ENCODE measurements at regions not wholly inside any gene's neighbourhood (a gene's known extent, or its start where the extent isn't known, plus 50 kb on each side); places are given as distances from the start of the nearest gene placed in this dataset.
"Not testable (repeated sequence)": the region's sequence is repeated elsewhere in the genome, so short reads cannot be mapped to it uniquely, and the experiment has no call there.

GRCh38 chr19:14305706-14306105, 75.5 kb upstream of the ADGRE5 start:
- H3K9me3 ChIP-seq = no peaks in the 10 kb centered on the region
- no peak for TF ChIP-seq CTCF (IDR thresholded peaks at IDR 0.05; ENCODE audit: insufficient read depth in 1 of 2, low read depth in 1 of 2, low read length in 1 of 2, severe bottlenecking in 1 of 2, unreplicated experiment in 1 of 2)
- CTCF ChIA-PET = interaction anchor here (0.6 kb wide), 3 partner anchors 42 to 488 kb away, joined by 3 to 5 read pairs (median 4); no protein-coding TSS in a partner anchor
- no peak overlapping the region for H3K4me3 ChIP-seq (ENCODE audit: low read depth, low read length)
- POLR2A ChIA-PET = no interaction called here
- H3K27me3 ChIP-seq (replicated peaks; ENCODE audit: control insufficient read depth, insufficient read depth, low read length) = no peaks in the 10 kb centered on the region
- no peaks in the 10 kb centered on the region for H3K9me3 Mint-ChIP-seq (ENCODE audit: unreplicated experiment)
- no peaks in the 10 kb centered on the region for H3K4me1 Mint-ChIP-seq (ENCODE audit: low read depth, unreplicated experiment)
- no peak overlapping the region for H3K4me3 Mint-ChIP-seq (ENCODE audit: unreplicated experiment)
- no peaks in the 10 kb centered on the region for H3K4me1 ChIP-seq
- no peaks in the 10 kb centered on the region for H3K36me3 ChIP-seq (ENCODE audit: control insufficient read depth, insufficient read depth, low read length)
- no peak overlapping the region for H3K27ac Mint-ChIP-seq (ENCODE audit: unreplicated experiment)
- no peaks in the 10 kb centered on the region for H3K36me3 Mint-ChIP-seq (ENCODE audit: insufficient read depth, unreplicated experiment)
- no TSS peak for BruUV-seq (replicated peaks)
- intact Hi-C loops (cut with micrococcal nuclease; ENCODE audit: unreplicated experiment) = no loop called here
- no peak for DNase-seq
- no peaks in the 10 kb centered on the region for H3K27me3 Mint-ChIP-seq (ENCODE audit: insufficient read depth, unreplicated experiment)

GRCh38 chr19:14301150-14301549, 80.1 kb upstream of the ADGRE5 start:
- Mint-ChIP-seq H3K36me3 (ENCODE audit: insufficient read depth, unreplicated experiment) (no peaks in the 10 kb centered on the region), H3K27ac (ENCODE audit: unreplicated experiment) (no peak overlapping the region), H3K9me3 (ENCODE audit: unreplicated experiment) (no peaks in the 10 kb centered on the region), H3K27me3 (ENCODE audit: insufficient read depth, unreplicated experiment) (no peaks in the 10 kb centered on the region), H3K4me1 (ENCODE audit: low read depth, unreplicated experiment) (no peaks in the 10 kb centered on the region), H3K4me3 (ENCODE audit: unreplicated experiment) (no peak overlapping the region)
- no TSS peak for BruUV-seq (replicated peaks)
- no peaks in the 10 kb centered on the region for H3K9me3 ChIP-seq
- intact Hi-C loops (cut with micrococcal nuclease; ENCODE audit: unreplicated experiment) = no loop called here
- no peaks in the 10 kb centered on the region for H3K4me1 ChIP-seq
- no peaks in the 10 kb centered on the region for H3K36me3 ChIP-seq (ENCODE audit: control insufficient read depth, insufficient read depth, low read length)
- no peaks in the 10 kb centered on the region for H3K27me3 ChIP-seq (replicated peaks; ENCODE audit: control insufficient read depth, insufficient read depth, low read length)
- ChIA-PET CTCF (interaction anchor here (0.6 kb wide), 1 partner anchor 153 kb away, joined by 5 read pairs; no protein-coding TSS in a partner anchor), POLR2A (no interaction called here)
- no peak for DNase-seq
- H3K4me3 ChIP-seq (ENCODE audit: low read depth, low read length) = no peak overlapping the region
- no peak for TF ChIP-seq CTCF (IDR thresholded peaks at IDR 0.05; ENCODE audit: insufficient read depth in 1 of 2, low read depth in 1 of 2, low read length in 1 of 2, severe bottlenecking in 1 of 2, unreplicated experiment in 1 of 2)

- Mint-ChIP-seq H3K27me3 (ENCODE audit: insufficient read depth, unreplicated experiment) (no peaks in the 10 kb centered on the region), H3K9me3 (ENCODE audit: unreplicated experiment) (no peaks in the 10 kb centered on the region), H3K27ac (ENCODE audit: unreplicated experiment) (no peak overlapping the region), H3K4me1 (ENCODE audit: low read depth, unreplicated experiment) (no peaks in the 10 kb centered on the region), H3K4me3 (ENCODE audit: unreplicated experiment) (no peak overlapping the region), H3K36me3 (ENCODE audit: insufficient read depth, unreplicated experiment) (no peaks in the 10 kb centered on the region)
- Histone ChIP-seq H3K9me3 (no peaks in the 10 kb centered on the region), H3K36me3 (ENCODE audit: control insufficient read depth, insufficient read depth, low read length) (no peaks in the 10 kb centered on the region), H3K4me3 (ENCODE audit: low read depth, low read length) (no peak overlapping the region), H3K4me1 (no peaks in the 10 kb centered on the region), H3K27me3 (replicated peaks; ENCODE audit: control insufficient read depth, insufficient read depth, low read length) (no peaks in the 10 kb centered on the region)
- DNase-seq = peak; percentile 16 to 41
- TF ChIP-seq CTCF (IDR thresholded peaks at IDR 0.05; ENCODE audit: insufficient read depth in 1 of 2, low read depth in 1 of 2, low read length in 1 of 2, severe bottlenecking in 1 of 2, unreplicated experiment in 1 of 2) = no peak
- POLR2A ChIA-PET = no interaction called here
- CTCF ChIA-PET = interaction anchor here (0.6 kb wide), 1 partner anchor 152 kb away, joined by 5 read pairs; no protein-coding TSS in a partner anchor
- intact Hi-C loops (cut with micrococcal nuclease; ENCODE audit: unreplicated experiment) = no loop called here
- BruUV-seq (replicated peaks) = no TSS peak
Observed at GRCh38 chr19:14300303-14300702, 80.9 kb upstream of the ADGRE5 start.

GRCh38 chr19:14299224-14299827, 81.9 kb upstream of the ADGRE5 start:
- H3K9me3 ChIP-seq; intact Hi-C loops (cut with micrococcal nuclease; ENCODE audit: unreplicated experiment); H3K27ac Mint-ChIP-seq (ENCODE audit: unreplicated experiment); H3K4me3 Mint-ChIP-seq (ENCODE audit: unreplicated experiment); H3K4me1 Mint-ChIP-seq (ENCODE audit: low read depth, unreplicated experiment); CTCF ChIA-PET; H3K9me3 Mint-ChIP-seq (ENCODE audit: unreplicated experiment); H3K36me3 Mint-ChIP-seq (ENCODE audit: insufficient read depth, unreplicated experiment); H3K36me3 ChIP-seq (ENCODE audit: control insufficient read depth, insufficient read depth, low read length); H3K27me3 ChIP-seq (replicated peaks; ENCODE audit: control insufficient read depth, insufficient read depth, low read length); POLR2A ChIA-PET; H3K4me3 ChIP-seq (ENCODE audit: low read depth, low read length); H3K4me1 ChIP-seq; DNase-seq; H3K27me3 Mint-ChIP-seq (ENCODE audit: insufficient read depth, unreplicated experiment); BruUV-seq (replicated peaks): not testable (repeated sequence)

- H3K27me3 Mint-ChIP-seq (ENCODE audit: insufficient read depth, unreplicated experiment); BruUV-seq (replicated peaks); H3K9me3 ChIP-seq; H3K4me3 ChIP-seq (ENCODE audit: low read depth, low read length); H3K4me1 Mint-ChIP-seq (ENCODE audit: low read depth, unreplicated experiment); H3K27ac Mint-ChIP-seq (ENCODE audit: unreplicated experiment); H3K27me3 ChIP-seq (replicated peaks; ENCODE audit: control insufficient read depth, insufficient read depth, low read length); H3K9me3 Mint-ChIP-seq (ENCODE audit: unreplicated experiment); intact Hi-C loops (cut with micrococcal nuclease; ENCODE audit: unreplicated experiment); H3K4me3 Mint-ChIP-seq (ENCODE audit: unreplicated experiment); CTCF ChIA-PET; H3K36me3 Mint-ChIP-seq (ENCODE audit: insufficient read depth, unreplicated experiment); H3K4me1 ChIP-seq; POLR2A ChIA-PET; H3K36me3 ChIP-seq (ENCODE audit: control insufficient read depth, insufficient read depth, low read length); DNase-seq: not testable (repeated sequence)
Observed at GRCh38 chr19:14297883-14298576, 83.2 kb upstream of the ADGRE5 start.

All from Caco-2 (cell line).